ENCODE measurements at regions not wholly inside any gene's neighbourhood (a gene's known extent, or its start where the extent isn't known, plus 50 kb on each side); places are given as distances from the start of the nearest gene placed in this dataset.

DNA sequence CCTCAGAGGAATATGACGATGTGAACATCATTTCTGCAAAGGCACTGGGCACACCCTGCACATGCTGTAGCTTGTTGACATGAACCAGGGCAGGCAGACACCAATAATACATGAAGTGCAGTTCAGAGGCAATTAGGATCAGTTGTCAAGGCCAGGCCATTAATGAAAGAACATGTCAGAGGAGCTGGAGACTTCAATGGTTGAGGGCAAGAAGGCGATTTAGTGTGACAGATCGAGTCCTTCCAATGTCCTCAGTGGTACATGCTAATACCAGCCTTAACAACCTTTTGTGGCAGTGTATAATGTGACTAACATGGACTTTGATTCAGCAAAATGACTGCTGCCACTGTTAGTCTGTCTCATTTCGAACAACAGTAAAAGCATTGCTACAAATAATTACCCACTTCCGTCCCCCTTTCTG is 205.2 kb upstream of the NANOGP8 start:
- Histone ChIP-seq H3K9ac (ENCODE audit: low read length) (no peak overlapping the region), H3K4me1 (ENCODE audit: insufficient read depth, low read length) (peaks cover 20% of the 10 kb centered on the region), H3K79me2 (ENCODE audit: low read length) (no peaks in the 10 kb centered on the region), H3K36me3 (ENCODE audit: low read depth, low read length) (no peaks in the 10 kb centered on the region), H2AFZ (ENCODE audit: low read length) (no peak overlapping the region), H3K27ac (ENCODE audit: low read length) (no peak overlapping the region), H3K9me2 (replicated peaks; ENCODE audit: low read length) (no peaks in the 10 kb centered on the region), H4K20me1 (ENCODE audit: low read length) (no peaks in the 10 kb centered on the region), H3K27me3 (ENCODE audit: low read length) (no peaks in the 10 kb centered on the region), H3F3A (ENCODE audit: low read length, unreplicated experiment) (peaks cover 6% of the 10 kb centered on the region), H3K9me3 (ENCODE audit: low read length) (no peaks in the 10 kb centered on the region), H3K4me2 (ENCODE audit: low read length) (no peak overlapping the region), H3K4me3 (ENCODE audit: low read length) (no peak overlapping the region)
- ATAC-seq = no peak
- ChIA-PET CTCF (interaction anchor here (2.2 kb wide), 1 partner anchor 154 kb away, joined by 35 read pairs; no protein-coding TSS in a partner anchor), POLR2A (ENCODE audit: unreplicated experiment) (no interaction called here)
- TF ChIP-seq EZH2phosphoT487 (IDR thresholded peaks at IDR 0.05; ENCODE audit: borderline replicate concordance, low read length) (no peak), EZH2 (IDR thresholded peaks at IDR 0.05; ENCODE audit: low read length, unreplicated experiment) (no peak)
- TF ChIP-seq, protein P1, sequence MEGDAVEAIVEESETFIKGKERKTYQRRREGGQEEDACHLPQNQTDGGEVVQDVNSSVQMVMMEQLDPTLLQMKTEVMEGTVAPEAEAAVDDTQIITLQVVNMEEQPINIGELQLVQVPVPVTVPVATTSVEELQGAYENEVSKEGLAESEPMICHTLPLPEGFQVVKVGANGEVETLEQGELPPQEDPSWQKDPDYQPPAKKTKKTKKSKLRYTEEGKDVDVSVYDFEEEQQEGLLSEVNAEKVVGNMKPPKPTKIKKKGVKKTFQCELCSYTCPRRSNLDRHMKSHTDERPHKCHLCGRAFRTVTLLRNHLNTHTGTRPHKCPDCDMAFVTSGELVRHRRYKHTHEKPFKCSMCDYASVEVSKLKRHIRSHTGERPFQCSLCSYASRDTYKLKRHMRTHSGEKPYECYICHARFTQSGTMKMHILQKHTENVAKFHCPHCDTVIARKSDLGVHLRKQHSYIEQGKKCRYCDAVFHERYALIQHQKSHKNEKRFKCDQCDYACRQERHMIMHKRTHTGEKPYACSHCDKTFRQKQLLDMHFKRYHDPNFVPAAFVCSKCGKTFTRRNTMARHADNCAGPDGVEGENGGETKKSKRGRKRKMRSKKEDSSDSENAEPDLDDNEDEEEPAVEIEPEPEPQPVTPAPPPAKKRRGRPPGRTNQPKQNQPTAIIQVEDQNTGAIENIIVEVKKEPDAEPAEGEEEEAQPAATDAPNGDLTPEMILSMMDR (conservative IDR thresholded peaks at IDR 0.05; ENCODE audit: low read depth, low read length) = no peak
- no TSS peak for BruUV-seq (replicated peaks)
- no peak for DNase-seq
- intact Hi-C loops (cut with micrococcal nuclease) = no loop called here

DNA sequence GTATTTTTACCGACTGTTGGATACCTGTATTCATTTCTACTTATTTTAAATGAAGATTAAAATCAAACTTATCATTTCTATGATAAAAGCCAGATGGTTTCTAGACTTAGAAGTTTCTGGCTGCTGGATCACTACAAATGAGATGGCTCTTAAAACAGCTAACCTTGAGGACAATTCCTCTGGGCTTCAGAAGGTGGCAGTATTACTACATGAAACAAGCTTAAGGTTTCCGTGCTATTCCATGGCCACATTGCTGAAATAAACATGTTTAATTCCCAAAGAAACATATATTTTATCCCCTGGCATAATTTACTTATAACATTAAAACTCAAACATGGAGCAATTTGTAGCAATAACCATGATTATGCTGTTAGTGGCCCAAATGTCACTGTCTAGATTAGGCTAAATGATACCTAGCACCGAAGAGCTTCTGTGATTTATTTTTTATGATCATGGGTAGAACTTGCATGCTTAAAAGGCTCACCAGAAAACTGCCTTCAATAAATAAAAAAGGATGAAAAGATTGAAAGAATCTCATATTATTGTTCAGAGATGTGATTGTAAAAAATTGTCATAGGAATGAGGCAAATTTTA is 204.0 kb upstream of the NANOGP8 start:
- Histone ChIP-seq H3K27me3 (ENCODE audit: low read length) (no peaks in the 10 kb centered on the region), H4K20me1 (ENCODE audit: low read length) (no peaks in the 10 kb centered on the region), H3K9me2 (replicated peaks; ENCODE audit: low read length) (no peaks in the 10 kb centered on the region), H3K9ac (ENCODE audit: low read length) (no peak overlapping the region), H2AFZ (ENCODE audit: low read length) (no peak overlapping the region), H3K4me2 (ENCODE audit: low read length) (no peak overlapping the region), H3K36me3 (ENCODE audit: low read depth, low read length) (no peaks in the 10 kb centered on the region), H3K27ac (ENCODE audit: low read length) (no peak overlapping the region), H3K79me2 (ENCODE audit: low read length) (no peaks in the 10 kb centered on the region), H3K4me1 (ENCODE audit: insufficient read depth, low read length) (peaks cover 16% of the 10 kb centered on the region), H3K9me3 (ENCODE audit: low read length) (no peaks in the 10 kb centered on the region), H3K4me3 (ENCODE audit: low read length) (no peak overlapping the region), H3F3A (ENCODE audit: low read length, unreplicated experiment) (peaks cover 6% of the 10 kb centered on the region)
- TF ChIP-seq EZH2phosphoT487 (IDR thresholded peaks at IDR 0.05; ENCODE audit: borderline replicate concordance, low read length) = no peak
- TF ChIP-seq, protein P1 (conservative IDR thresholded peaks at IDR 0.05; ENCODE audit: low read depth, low read length) = peak; percentile 92
- ChIA-PET CTCF (interaction anchor here (0.5 to 2.2 kb wide), 9 partner anchors 17 to 466 kb away, joined by 3 to 35 read pairs (median 3); no protein-coding TSS in a partner anchor), POLR2A (ENCODE audit: unreplicated experiment) (interaction anchor here (0.7 to 0.9 kb wide), 2 partner anchors 155 to 966 kb away, joined by 7 read pairs; no protein-coding TSS in a partner anchor)
- peak; percentile 48 for ATAC-seq
- BruUV-seq (replicated peaks) = no TSS peak
- peak; percentile 74 for DNase-seq
- intact Hi-C loops (cut with micrococcal nuclease) = loop anchor here (1.0 to 10.0 kb wide), 6 partner anchors 155 to 1846 kb away; no protein-coding TSS in a partner anchor

DNA sequence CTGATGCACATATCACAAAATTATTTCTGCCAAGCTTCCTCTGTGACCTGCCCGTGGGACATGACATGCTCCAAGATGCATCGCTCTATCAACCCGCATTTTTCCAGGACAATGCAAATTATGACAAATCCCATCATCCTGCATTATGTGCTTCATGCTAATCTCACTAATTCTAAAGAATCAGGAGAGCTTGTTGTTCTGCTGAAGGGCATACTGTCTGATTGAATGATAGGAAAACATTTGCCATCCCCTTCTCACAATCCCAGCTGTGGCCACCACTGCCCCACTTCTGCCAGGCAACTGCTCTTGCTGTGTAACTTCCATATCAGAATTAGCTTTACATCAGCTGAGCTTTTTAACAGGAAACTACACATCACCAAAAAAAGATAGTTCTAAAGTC is 203.5 kb upstream of the NANOGP8 start:
- ChIA-PET CTCF (interaction anchor here (0.5 to 2.2 kb wide), 9 partner anchors 18 to 466 kb away, joined by 3 to 35 read pairs (median 3); no protein-coding TSS in a partner anchor), POLR2A (ENCODE audit: unreplicated experiment) (interaction anchor here (0.7 to 0.9 kb wide), 2 partner anchors 156 to 966 kb away, joined by 7 read pairs; no protein-coding TSS in a partner anchor)
- H3K27me3 ChIP-seq (ENCODE audit: low read length) = no peaks in the 10 kb centered on the region
- no peak for DNase-seq
- no peaks in the 10 kb centered on the region for H3K9me2 ChIP-seq (replicated peaks; ENCODE audit: low read length)
- H3K79me2 ChIP-seq (ENCODE audit: low read length) = no peaks in the 10 kb centered on the region
- intact Hi-C loops (cut with micrococcal nuclease) = loop anchor here (5.0 to 10.0 kb wide), 4 partner anchors 229 to 1846 kb away; no protein-coding TSS in a partner anchor
- H3K4me1 ChIP-seq (ENCODE audit: insufficient read depth, low read length) = peaks cover 10% of the 10 kb centered on the region
- no peaks in the 10 kb centered on the region for H3K36me3 ChIP-seq (ENCODE audit: low read depth, low read length)
- ATAC-seq = no peak
- no TSS peak for BruUV-seq (replicated peaks)
- H3F3A ChIP-seq (ENCODE audit: low read length, unreplicated experiment) = peaks cover 2% of the 10 kb centered on the region
- TF ChIP-seq EZH2phosphoT487 (IDR thresholded peaks at IDR 0.05; ENCODE audit: borderline replicate concordance, low read length) (no peak), EZH2 (IDR thresholded peaks at IDR 0.05; ENCODE audit: low read length, unreplicated experiment) (no peak)
- TF ChIP-seq, protein P1 (conservative IDR thresholded peaks at IDR 0.05; ENCODE audit: low read depth, low read length) = no peak
- H4K20me1 ChIP-seq (ENCODE audit: low read length) = no peaks in the 10 kb centered on the region
- H3K4me3 ChIP-seq (ENCODE audit: low read length) = no peak overlapping the region
- H3K4me2 ChIP-seq (ENCODE audit: low read length) = no peak overlapping the region
- no peak overlapping the region for H3K9ac ChIP-seq (ENCODE audit: low read length)
- no peaks in the 10 kb centered on the region for H3K9me3 ChIP-seq (ENCODE audit: low read length)
- no peak overlapping the region for H2AFZ ChIP-seq (ENCODE audit: low read length)
- H3K27ac ChIP-seq (ENCODE audit: low read length) = no peak overlapping the region

Data from PC-3 (cell line).